NOMO-1 treated with dmso at 0.1 percent for 144 hours (cell line): ENCODE measurements at regions not wholly inside any gene's neighbourhood (a gene's known extent, or its start where the extent isn't known, plus 50 kb on each side); places are given as distances from the start of the nearest gene placed in this dataset.
"Not testable (repeated sequence)": the region's sequence is repeated elsewhere in the genome, so short reads cannot be mapped to it uniquely, and the experiment has no call there.

Source experiments
- DNase-seq: peaks from one replicate; lab custom pipeline; 2025; ENCODE audit not compliant: unreplicated experiment; lab: John Stamatoyannopoulos, UW

DNA sequence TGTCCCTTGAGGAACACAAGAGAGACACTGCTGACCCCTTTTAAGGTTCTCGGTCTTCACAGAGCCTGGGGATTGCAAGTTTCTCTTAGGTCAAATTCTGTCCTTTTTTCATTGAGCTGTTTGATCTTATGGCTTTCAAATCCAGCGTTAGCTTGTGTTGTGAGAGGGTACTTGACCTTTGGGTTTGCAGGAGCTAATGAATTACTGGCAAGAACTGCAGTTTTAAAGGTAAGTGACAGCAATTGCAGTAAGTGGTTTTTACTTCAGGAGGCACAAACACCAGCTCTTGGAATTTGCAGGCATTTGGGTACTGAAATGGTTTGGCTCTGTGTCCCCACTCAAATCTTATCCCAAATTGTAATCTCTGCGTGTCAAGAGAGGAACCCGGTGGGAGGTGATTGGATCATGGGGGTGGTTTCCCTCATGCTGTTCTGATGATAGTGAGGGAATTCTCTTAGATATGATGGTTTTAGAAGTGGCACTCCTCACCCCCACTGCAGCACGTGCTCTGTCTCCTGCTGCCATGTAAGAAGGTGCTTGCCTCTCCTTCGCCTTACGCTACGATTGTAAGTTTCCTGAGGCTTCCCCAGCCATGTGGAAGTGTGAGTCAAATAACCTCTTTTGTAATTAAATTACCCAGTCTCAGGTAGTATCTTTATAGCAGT, 134.5 kb upstream of the LYPLAL1 start:
- no peak for DNase-seq

DNA sequence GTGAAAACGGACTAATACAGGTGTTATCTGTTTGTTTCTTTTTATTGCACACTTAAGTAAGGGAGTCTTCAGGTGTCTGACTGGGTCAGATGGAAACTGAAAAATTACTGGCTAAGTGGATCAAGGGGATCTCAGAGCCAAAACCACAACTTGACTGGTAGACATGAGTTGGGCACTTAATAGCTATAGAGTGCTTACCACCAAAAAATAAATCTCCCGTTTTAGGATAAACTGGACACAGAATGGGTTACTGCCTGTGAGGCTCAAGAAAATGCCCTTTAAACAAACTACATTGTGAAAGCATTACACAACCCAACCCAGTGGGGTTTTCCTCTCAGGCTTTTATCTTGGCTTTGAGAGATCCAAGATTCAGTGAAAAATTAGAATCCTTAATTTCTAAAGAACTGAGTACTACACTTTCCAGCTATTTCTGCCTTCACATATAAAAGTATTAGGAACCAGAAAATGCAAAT, 134.0 kb upstream of the LYPLAL1 start:
- no peak for DNase-seq

GRCh38 chr1:219040291-219040690, 133.4 kb upstream of the LYPLAL1 start:
- DNase-seq: no peak

GRCh38 chr1:219041141-219041540, 132.5 kb upstream of the LYPLAL1 start:
- DNase-seq: no peak

GRCh38 chr1:219041818-219042217, 131.9 kb upstream of the LYPLAL1 start:
- DNase-seq: no peak

GRCh38 chr1:219042769-219043168, 130.9 kb upstream of the LYPLAL1 start:
- DNase-seq: no peak

GRCh38 chr1:219045246-219045645, 128.4 kb upstream of the LYPLAL1 start:
- no peak for DNase-seq

- DNase-seq: no peak
These were observed 124.2 kb upstream of the LYPLAL1 start for GRCh38 chr1:219049501-219049900.

DNA sequence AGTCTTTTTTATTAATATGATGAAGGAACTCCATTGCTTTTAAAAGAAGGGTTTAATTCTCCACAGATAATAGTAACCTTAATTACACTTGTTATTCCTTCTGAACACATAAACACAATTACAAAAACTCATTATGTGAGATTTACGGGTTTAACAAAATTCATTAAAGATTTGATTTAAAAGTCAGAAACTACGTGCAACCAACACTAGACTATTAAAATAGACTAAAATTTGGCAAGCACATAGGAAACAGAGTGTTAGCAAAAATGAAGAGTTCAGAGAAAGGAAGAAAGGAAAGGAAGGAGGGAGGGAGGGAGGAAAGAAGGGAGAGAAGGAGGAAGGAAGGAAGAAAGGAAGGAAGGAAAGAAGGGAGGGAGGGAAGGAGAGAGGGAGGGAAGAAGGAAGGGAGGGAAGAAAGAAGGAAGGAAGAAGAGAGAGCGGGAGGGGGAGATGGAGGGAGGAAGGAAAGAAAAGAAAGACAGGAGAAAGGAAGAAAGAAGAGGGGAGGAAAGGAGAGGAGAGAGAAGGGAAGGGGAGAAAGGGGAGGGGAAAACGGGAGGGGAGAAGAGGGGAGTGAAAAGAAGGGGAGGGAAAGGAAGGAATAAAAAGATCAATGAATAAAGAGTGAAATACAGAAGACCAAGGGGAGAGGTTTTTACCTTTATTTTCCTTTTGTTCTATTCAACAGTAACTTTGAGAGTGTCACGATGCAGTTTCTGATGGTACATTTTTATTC, 123.4 kb upstream of the LYPLAL1 start:
- no peak for DNase-seq

- no peak for DNase-seq
These were observed 122.9 kb upstream of the LYPLAL1 start for GRCh38 chr1:219050822-219051125.

DNA sequence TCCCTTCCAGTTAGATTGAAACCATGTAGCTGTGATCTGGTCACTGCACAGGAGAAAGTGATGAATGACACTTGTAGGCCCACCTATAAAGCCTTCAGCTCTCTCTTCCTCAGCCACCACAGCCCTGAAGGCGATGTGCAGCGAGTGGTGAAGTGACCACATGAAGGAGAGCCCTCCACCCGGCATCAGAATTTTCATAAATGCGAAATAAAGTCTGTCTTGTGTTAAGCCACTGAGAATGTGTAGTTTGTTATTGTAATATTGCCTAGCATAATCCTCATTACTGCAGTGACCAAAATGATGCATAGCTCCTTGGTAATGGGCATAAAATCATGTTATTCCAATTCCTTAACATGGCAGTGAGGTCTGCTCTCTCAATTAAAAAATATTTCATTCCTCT, 122.1 kb upstream of the LYPLAL1 start:
- DNase-seq: no peak

DNA sequence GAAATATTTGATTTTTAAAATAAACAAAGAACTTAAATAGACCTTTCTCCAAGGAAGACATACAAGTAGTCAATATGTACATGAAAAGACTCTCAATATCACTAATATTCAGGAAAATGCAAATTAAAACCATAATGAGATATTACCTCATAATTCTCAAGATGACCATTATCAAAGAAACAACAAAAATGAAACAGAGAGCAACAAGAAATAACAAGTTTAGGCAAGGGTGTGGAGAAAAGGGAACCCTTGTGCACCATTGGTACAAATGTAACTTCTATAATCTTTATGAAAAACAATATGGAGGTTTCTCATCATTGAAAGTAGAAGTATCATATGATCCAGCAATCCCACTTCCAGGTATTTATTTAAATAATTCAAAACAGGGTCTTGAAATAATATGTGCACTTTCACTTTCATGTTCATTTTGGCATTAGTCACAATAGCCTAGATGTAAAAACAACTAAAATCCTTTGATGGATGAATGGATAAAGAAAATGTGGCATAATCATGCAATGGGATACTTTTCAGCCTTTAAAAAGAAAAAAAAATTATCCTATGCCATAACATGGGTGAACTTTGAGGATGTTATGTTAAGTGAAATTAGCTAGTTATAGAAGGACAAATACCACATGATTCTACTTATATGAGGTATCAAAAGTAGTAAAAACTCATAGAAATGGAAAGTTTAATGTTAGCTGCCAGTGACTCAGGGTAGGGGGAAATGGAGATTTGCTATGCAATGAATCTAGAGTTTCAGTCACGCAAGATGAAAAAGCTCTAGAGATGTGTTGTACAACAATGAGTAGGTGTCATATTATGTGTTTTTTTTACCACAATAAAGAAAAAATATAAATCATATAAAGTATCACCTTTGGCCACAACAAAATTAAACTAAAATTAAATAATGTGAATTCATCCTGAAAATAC, 114.5 kb upstream of the LYPLAL1 start:
- no peak for DNase-seq

GRCh38 chr1:219060798-219061197, 112.9 kb upstream of the LYPLAL1 start:
- DNase-seq: no peak

DNA sequence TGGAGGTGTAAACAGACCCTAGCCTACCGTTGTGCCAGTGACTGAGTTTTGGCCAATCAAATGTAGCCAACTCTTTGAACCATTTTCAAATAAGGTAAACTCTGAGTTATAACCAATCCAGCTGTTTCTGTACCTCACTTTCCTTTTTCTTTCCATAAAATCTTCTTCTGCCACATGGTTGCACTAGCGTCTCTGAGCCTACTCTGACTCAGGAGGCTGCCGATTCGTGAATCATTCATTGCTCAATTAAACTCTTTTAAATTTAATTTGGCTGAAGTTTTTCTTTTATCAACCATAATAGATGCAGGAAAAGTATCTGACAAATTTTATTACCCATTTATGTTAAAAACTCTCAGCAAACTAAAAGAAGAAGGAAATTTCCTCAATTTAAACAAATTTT, 111.5 kb upstream of the LYPLAL1 start:
- no peak for DNase-seq

DNA sequence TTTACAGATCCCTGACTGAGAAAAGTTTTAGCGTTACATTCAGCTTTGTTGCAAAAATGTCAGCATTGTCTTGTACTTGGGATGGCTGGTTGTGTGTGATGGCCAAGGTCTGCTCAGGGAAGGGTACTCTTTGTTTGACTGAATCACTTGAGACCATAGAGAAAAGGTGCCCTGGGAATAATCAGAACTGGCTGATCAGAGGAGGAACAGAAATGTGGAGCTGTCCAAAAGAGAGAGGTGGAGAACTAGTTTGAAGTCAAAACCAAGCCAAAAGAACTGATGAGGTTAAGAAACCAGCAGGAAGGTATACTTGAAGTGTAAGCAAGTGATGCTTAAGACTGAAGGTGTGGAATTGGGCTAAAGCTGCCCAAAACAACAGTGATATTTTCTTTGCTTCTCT, 107.6 kb upstream of the LYPLAL1 start:
- no peak for DNase-seq

GRCh38 chr1:219066631-219067349, 106.9 kb upstream of the LYPLAL1 start:
- no peak for DNase-seq

- DNase-seq: no peak
These were observed 106.3 kb upstream of the LYPLAL1 start for GRCh38 chr1:219067350-219067712.

DNA sequence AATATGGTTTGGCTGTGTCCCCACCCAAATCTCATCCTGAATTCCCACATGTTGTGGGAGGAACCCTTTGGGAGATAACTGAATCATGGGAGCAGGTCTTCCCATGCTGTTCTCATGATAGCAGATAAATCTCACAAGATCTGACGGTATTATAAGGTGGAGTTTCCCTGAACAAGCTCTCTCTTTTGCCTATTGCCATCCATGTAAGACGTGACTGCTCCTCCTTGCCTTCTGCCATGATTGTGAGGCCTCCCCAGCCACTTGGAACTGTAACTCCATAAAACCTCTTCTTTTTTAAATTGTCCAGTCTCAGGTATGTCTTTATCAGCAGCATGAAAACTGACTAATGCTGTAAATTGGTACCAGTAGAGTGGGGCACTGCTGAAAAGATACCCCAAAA, 103.3 kb upstream of the LYPLAL1 start:
- DNase-seq: not testable (repeated sequence)

DNA sequence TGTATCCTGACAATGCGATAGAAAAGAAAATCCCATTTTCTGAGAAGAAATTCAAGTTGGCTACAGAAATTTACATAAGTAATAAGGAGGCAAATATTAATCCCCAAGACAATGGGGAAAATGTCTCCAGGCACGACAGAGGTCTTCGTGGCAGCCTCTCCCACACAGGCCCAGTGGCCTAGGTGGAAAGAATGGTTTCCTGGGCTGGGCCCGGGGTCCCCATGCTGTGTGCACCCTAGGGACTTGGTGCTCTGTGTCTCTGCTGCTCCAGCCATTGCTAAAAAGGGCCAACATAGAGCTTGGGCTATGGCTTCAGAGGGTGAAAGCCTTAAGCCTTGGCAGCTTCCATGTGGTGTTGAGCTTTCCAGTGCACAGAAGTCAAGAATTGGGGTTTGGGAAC, 102.5 kb upstream of the LYPLAL1 start:
- no peak for DNase-seq

- no peak for DNase-seq
These were observed 101.3 kb upstream of the LYPLAL1 start for GRCh38 chr1:219072329-219072728.

DNA sequence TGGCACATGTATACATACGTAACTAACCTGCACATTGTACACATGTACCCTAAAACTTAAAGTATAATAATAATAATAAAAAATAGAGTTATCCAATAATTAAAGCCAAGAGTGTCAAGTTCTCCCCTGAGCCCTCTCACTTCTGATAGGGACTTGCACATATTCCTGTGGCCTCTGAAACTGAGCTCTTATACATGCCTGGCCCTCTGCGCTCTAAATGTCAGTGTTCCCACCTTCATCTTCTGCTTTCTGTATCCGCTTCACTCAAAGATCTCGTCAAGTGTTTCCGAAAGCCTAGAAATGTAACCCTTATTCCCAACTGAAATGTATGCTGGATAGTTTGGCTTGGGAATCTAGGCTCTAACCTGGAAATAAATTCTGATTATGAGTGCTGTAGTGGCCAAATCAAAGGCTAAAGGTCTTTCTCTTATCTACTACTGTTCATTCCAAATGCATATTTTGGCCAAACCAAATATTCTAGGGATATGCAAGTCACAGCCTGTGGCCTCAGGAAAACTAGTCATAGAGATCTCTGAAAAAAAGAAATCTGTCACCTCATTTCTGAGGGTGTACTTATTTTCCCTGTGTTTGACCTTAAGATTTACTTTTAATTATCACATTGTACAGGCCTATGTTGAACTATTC, 99.5 kb upstream of the LYPLAL1 start:
- no peak for DNase-seq
